Karpas-422 (cell line): ENCODE measurements at regions not wholly inside any gene's neighbourhood (a gene's known extent, or its start where the extent isn't known, plus 50 kb on each side); places are given as distances from the start of the nearest gene placed in this dataset.

Experiments used
- DNase-seq: peaks from one replicate; pipeline ENCODE4 v3.0.0-alpha.2; 2015
- H2AFZ ChIP-seq: fragments of 200-600 bp; sonication (generic); 2 replicates; pipeline ENCODE4 v1.6.1; 2014; ENCODE audit warnings: antibody characterized with exemption, low read length, mixed read lengths
- H3K27ac ChIP-seq: fragments of 200-600 bp; sonication (generic); 2 replicates; pipeline ENCODE4 v1.5.1; 2014; ENCODE audit warnings: mild to moderate bottlenecking, low read length, moderate library complexity
- H3K27me3 ChIP-seq: fragments of 200-600 bp; sonication (generic); 2 replicates; pipeline ENCODE4 v1.6.1; 2014; ENCODE audit warnings: low read length, mixed read lengths
- H3K36me3 ChIP-seq: fragments of 200-600 bp; sonication (generic); 2 replicates; pipeline ENCODE4 v1.6.1; 2014; ENCODE audit warnings: low read length, mixed read lengths; ENCODE audit not compliant: insufficient read depth
- H3K4me1 ChIP-seq: fragments of 200-600 bp; sonication (generic); 2 replicates; pipeline ENCODE4 v1.6.1; 2014; ENCODE audit warnings: mild to moderate bottlenecking, low read length, mixed read lengths
- H3K4me2 ChIP-seq: fragments of 200-600 bp; sonication (generic); 2 replicates; pipeline ENCODE4 v1.6.1; 2014; ENCODE audit warnings: low read length, low read depth, mild to moderate bottlenecking; ENCODE audit not compliant: poor library complexity, severe bottlenecking
- H3K4me3 ChIP-seq: fragments of 200-600 bp; sonication (generic); 2 replicates; pipeline ENCODE4 v1.5.1; 2014; ENCODE audit warnings: mild to moderate bottlenecking, antibody characterized with exemption, low read length, mixed read lengths
- H3K79me2 ChIP-seq: fragments of 200-600 bp; sonication (generic); 2 replicates; pipeline ENCODE4 v1.6.1; 2014; ENCODE audit warnings: mild to moderate bottlenecking, low read length, mixed read lengths
- H3K9ac ChIP-seq: fragments of 200-600 bp; sonication (generic); 2 replicates; pipeline ENCODE4 v1.6.0; 2014; ENCODE audit warnings: low read length
- H3K9me2 ChIP-seq: fragments of 200-600 bp; sonication (generic), shearing (Covaris generic); replicated peaks from 2 replicates; pipeline ENCODE4 v1.6.0; 2014; ENCODE audit warnings: mild to moderate bottlenecking, low read length, moderate library complexity; ENCODE audit not compliant: insufficient read depth
- H3K9me3 ChIP-seq: fragments of 300-700, 200-600 bp; sonication (generic); 2 replicates; pipeline ENCODE4 v1.6.1; 2014; ENCODE audit warnings: low read length, mixed read lengths
- H4K20me1 ChIP-seq: fragments of 200-600 bp; sonication (generic); 2 replicates; pipeline ENCODE4 v1.6.1; 2014; ENCODE audit warnings: mild to moderate bottlenecking, antibody characterized with exemption, low read length, low read depth; ENCODE audit not compliant: insufficient read depth

- no peak overlapping the region for H3K9ac ChIP-seq
- no peak overlapping the region for H3K4me3 ChIP-seq
- no peaks in the 10 kb centered on the region for H3K9me2 ChIP-seq
- H3K4me2 ChIP-seq = no peak overlapping the region
- DNase-seq = no peak
- H3K27me3 ChIP-seq = no peaks in the 10 kb centered on the region
- H2AFZ ChIP-seq = no peak overlapping the region
- no peaks in the 10 kb centered on the region for H3K4me1 ChIP-seq
- no peaks in the 10 kb centered on the region for H3K9me3 ChIP-seq
- H4K20me1 ChIP-seq = no peaks in the 10 kb centered on the region
- no peaks in the 10 kb centered on the region for H3K36me3 ChIP-seq
- no peaks in the 10 kb centered on the region for H3K79me2 ChIP-seq
- H3K27ac ChIP-seq = no peak overlapping the region
These were observed 168.7 kb upstream of the NR5A2 start for GRCh38 chr1:199858856-199859255.

GRCh38 chr1:199859491-199859933 is 168.0 kb upstream of the NR5A2 start:
- Histone ChIP-seq H3K9me2 (no peaks in the 10 kb centered on the region), H3K36me3 (no peaks in the 10 kb centered on the region), H3K4me2 (no peak overlapping the region), H3K27ac (no peak overlapping the region), H4K20me1 (no peaks in the 10 kb centered on the region), H3K4me1 (no peaks in the 10 kb centered on the region), H3K79me2 (no peaks in the 10 kb centered on the region), H3K9me3 (no peaks in the 10 kb centered on the region), H3K4me3 (no peak overlapping the region), H3K27me3 (no peaks in the 10 kb centered on the region), H2AFZ (no peak overlapping the region), H3K9ac (no peak overlapping the region)
- DNase-seq = no peak

DNA sequence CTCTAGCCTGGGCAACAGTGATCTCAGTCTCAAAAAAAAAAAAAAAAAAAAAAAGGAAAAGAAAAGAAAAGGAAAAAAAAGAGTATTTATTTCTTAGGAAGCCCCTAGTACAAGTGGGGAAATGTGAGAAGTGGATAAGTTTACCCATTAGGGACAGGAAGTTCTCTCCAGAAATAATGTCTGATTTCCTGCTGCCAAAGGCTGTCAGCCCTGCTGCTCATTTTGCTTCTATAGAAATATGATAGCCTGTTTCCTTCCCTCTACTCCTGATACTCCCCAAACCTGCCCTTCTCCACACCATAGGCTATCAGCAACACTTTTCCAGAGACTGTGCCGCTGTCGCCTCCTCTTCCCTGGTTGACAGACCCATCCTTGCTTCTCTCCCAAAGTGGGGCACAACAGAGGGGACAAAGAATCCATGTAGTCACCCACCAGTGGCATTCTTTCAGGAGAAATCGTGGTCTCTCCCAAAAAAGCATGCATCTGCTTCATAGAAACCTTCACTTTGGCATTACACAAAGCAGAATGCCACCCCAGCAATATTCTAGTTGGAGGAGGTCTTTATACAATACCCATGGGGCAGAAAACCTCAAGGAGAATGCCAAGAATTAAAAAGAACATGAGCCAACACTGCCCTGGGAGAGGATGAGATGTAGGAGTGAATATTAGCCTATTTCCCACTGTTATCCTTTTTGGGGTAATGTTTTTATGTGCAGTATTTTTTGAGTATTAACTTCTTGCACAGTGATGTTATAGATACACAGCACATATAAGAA is 166.3 kb upstream of the NR5A2 start:
- Histone ChIP-seq H3K36me3 (no peaks in the 10 kb centered on the region), H3K4me2 (no peak overlapping the region), H3K27me3 (no peaks in the 10 kb centered on the region), H3K4me1 (no peaks in the 10 kb centered on the region), H4K20me1 (no peaks in the 10 kb centered on the region), H3K9me2 (no peaks in the 10 kb centered on the region), H3K79me2 (no peaks in the 10 kb centered on the region), H3K9ac (no peak overlapping the region), H3K4me3 (no peak overlapping the region), H2AFZ (no peak overlapping the region), H3K27ac (no peak overlapping the region), H3K9me3 (no peaks in the 10 kb centered on the region)
- DNase-seq = no peak

- H3K4me3 ChIP-seq = no peak overlapping the region
- H4K20me1 ChIP-seq = no peaks in the 10 kb centered on the region
- H3K4me2 ChIP-seq = no peak overlapping the region
- no peaks in the 10 kb centered on the region for H3K4me1 ChIP-seq
- H3K9me3 ChIP-seq = no peaks in the 10 kb centered on the region
- H3K27ac ChIP-seq = no peak overlapping the region
- no peaks in the 10 kb centered on the region for H3K27me3 ChIP-seq
- no peaks in the 10 kb centered on the region for H3K36me3 ChIP-seq
- DNase-seq = no peak
- no peaks in the 10 kb centered on the region for H3K79me2 ChIP-seq
- H3K9me2 ChIP-seq = no peaks in the 10 kb centered on the region
- no peak overlapping the region for H3K9ac ChIP-seq
- no peak overlapping the region for H2AFZ ChIP-seq
These were observed 165.5 kb upstream of the NR5A2 start for GRCh38 chr1:199862047-199862446.

GRCh38 chr1:199866210-199866617 is 161.3 kb upstream of the NR5A2 start:
- DNase-seq = no peak
- Histone ChIP-seq H3K9ac (no peak overlapping the region), H3K27me3 (no peaks in the 10 kb centered on the region), H3K36me3 (no peaks in the 10 kb centered on the region), H3K4me1 (no peaks in the 10 kb centered on the region), H2AFZ (no peak overlapping the region), H3K9me3 (no peaks in the 10 kb centered on the region), H4K20me1 (no peaks in the 10 kb centered on the region), H3K9me2 (no peaks in the 10 kb centered on the region), H3K27ac (no peak overlapping the region), H3K79me2 (no peaks in the 10 kb centered on the region), H3K4me3 (no peak overlapping the region), H3K4me2 (no peak overlapping the region)

- H3K4me3 ChIP-seq = no peak overlapping the region
- no peaks in the 10 kb centered on the region for H3K79me2 ChIP-seq
- H2AFZ ChIP-seq = no peak overlapping the region
- no peak overlapping the region for H3K4me2 ChIP-seq
- DNase-seq = no peak
- H4K20me1 ChIP-seq = no peaks in the 10 kb centered on the region
- no peaks in the 10 kb centered on the region for H3K9me3 ChIP-seq
- no peak overlapping the region for H3K9ac ChIP-seq
- H3K36me3 ChIP-seq = no peaks in the 10 kb centered on the region
- H3K9me2 ChIP-seq = no peaks in the 10 kb centered on the region
- H3K27me3 ChIP-seq = no peaks in the 10 kb centered on the region
- H3K4me1 ChIP-seq = no peaks in the 10 kb centered on the region
- H3K27ac ChIP-seq = no peak overlapping the region
These were observed 159.9 kb upstream of the NR5A2 start for GRCh38 chr1:199867601-199868000.

- no peaks in the 10 kb centered on the region for H3K9me3 ChIP-seq
- H3K4me1 ChIP-seq = no peaks in the 10 kb centered on the region
- H3K9me2 ChIP-seq = no peaks in the 10 kb centered on the region
- DNase-seq = no peak
- no peaks in the 10 kb centered on the region for H3K27me3 ChIP-seq
- H4K20me1 ChIP-seq = no peaks in the 10 kb centered on the region
- no peak overlapping the region for H3K27ac ChIP-seq
- H2AFZ ChIP-seq = no peak overlapping the region
- H3K36me3 ChIP-seq = no peaks in the 10 kb centered on the region
- no peak overlapping the region for H3K9ac ChIP-seq
- no peaks in the 10 kb centered on the region for H3K79me2 ChIP-seq
- H3K4me3 ChIP-seq = no peak overlapping the region
- no peak overlapping the region for H3K4me2 ChIP-seq
These were observed 158.7 kb upstream of the NR5A2 start for GRCh38 chr1:199868777-199869176.

- Histone ChIP-seq H3K27me3 (no peaks in the 10 kb centered on the region), H2AFZ (no peak overlapping the region), H3K4me3 (no peak overlapping the region), H3K36me3 (no peaks in the 10 kb centered on the region), H3K9ac (no peak overlapping the region), H3K79me2 (no peaks in the 10 kb centered on the region), H3K4me2 (no peak overlapping the region), H3K4me1 (peaks cover 10% of the 10 kb centered on the region), H3K9me3 (no peaks in the 10 kb centered on the region), H4K20me1 (no peaks in the 10 kb centered on the region), H3K27ac (no peak overlapping the region), H3K9me2 (no peaks in the 10 kb centered on the region)
- DNase-seq = no peak
These were observed 152.2 kb upstream of the NR5A2 start for GRCh38 chr1:199875337-199875736.
